ENCODE measurements at regions not wholly inside any gene's neighbourhood (a gene's known extent, or its start where the extent isn't known, plus 50 kb on each side); places are given as distances from the start of the nearest gene placed in this dataset.

DNA sequence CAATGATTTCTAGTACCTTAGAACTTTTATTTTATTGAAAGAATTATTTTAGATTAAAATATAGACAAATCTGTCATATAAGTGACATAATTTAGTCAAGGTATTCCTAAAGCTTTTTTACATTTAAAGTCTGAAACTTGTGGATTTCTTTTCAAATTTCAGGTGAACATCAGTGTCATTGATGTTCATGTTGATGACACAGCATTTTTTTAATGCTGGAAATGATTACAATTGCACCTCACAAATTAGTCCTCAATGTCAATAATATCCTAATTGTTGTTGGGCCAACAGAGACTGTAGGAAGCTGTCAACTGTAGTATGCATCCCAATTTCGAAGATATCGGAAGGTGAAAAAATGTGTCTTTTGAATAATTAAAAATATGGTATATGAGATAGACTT is 214.4 kb upstream of the ARL4C start:
- Histone ChIP-seq H3K4me1 (no peaks in the 10 kb centered on the region), H3K27ac (no peak overlapping the region), H3K9me3 (no peaks in the 10 kb centered on the region), H3K27me3 (no peaks in the 10 kb centered on the region), H3K4me3 (no peak overlapping the region), H3K36me3 (no peaks in the 10 kb centered on the region)
- TF ChIP-seq, protein P1, sequence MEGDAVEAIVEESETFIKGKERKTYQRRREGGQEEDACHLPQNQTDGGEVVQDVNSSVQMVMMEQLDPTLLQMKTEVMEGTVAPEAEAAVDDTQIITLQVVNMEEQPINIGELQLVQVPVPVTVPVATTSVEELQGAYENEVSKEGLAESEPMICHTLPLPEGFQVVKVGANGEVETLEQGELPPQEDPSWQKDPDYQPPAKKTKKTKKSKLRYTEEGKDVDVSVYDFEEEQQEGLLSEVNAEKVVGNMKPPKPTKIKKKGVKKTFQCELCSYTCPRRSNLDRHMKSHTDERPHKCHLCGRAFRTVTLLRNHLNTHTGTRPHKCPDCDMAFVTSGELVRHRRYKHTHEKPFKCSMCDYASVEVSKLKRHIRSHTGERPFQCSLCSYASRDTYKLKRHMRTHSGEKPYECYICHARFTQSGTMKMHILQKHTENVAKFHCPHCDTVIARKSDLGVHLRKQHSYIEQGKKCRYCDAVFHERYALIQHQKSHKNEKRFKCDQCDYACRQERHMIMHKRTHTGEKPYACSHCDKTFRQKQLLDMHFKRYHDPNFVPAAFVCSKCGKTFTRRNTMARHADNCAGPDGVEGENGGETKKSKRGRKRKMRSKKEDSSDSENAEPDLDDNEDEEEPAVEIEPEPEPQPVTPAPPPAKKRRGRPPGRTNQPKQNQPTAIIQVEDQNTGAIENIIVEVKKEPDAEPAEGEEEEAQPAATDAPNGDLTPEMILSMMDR (IDR thresholded peaks at IDR 0.05), result no peak
- 92% methylated on average over 2 of the region's 2 CpGs for WGBS, 2 donors
- intact Hi-C loops (cut with DNase I), result no loop called here
- DNase-seq (no peak), ATAC-seq (no peak), FAIRE-seq (no peak)

DNA sequence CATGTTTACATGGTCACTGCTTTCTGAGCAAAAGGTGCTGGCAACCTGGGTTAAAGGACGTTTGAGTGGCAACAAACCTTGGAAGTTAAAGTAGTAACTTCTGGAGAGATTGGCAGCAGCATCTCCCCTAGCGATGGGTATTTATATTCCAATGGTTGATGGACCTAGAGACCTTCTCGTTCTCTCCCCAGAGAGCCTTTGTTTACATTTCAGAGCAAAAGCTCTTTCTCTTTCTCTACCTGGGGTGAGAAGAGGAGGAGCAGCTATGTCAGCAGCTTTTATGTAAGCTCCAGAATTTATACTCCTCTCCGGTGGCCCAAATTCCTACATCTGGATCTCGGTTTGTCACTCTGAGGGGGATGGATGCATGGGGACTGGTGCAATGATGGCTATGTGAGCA is 213.7 kb upstream of the ARL4C start:
- H3K9me3 ChIP-seq, result no peaks in the 10 kb centered on the region
- no peak for DNase-seq
- no peaks in the 10 kb centered on the region for H3K36me3 ChIP-seq
- 66 to 67% methylated on average over 5 of the region's 5 CpGs for WGBS, 2 donors
- TF ChIP-seq, protein P1 (IDR thresholded peaks at IDR 0.05), result no peak
- FAIRE-seq, result no peak
- H3K27me3 ChIP-seq, result no peaks in the 10 kb centered on the region
- no peaks in the 10 kb centered on the region for H3K4me1 ChIP-seq
- H3K4me3 ChIP-seq, result no peak overlapping the region
- ATAC-seq, result no peak
- intact Hi-C loops (cut with DNase I), result no loop called here
- H3K27ac ChIP-seq, result no peak overlapping the region

DNA sequence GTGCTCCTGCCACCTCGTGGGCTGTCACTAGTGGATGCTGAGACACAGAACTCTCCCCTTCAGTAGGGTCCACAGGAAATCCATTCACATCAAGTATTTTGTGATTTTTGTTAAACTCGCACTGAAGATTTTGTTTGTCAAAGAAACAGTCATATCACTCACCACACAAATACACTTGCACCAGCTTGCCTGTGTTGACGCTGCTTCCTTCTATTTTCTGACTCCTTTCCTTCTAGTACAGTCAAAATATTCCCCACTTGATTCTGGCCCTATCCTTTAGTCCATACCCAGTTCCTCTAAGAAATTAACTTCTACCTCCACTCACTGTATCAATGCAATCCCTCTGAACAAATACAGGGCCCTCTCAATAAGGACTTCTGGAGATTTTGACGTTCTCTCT is 213.2 kb upstream of the ARL4C start:
- no peaks in the 10 kb centered on the region for H3K9me3 ChIP-seq
- FAIRE-seq, result no peak
- no peak overlapping the region for H3K4me3 ChIP-seq
- intact Hi-C loops (cut with DNase I), result no loop called here
- TF ChIP-seq, protein P1 (IDR thresholded peaks at IDR 0.05), result no peak
- no peaks in the 10 kb centered on the region for H3K4me1 ChIP-seq
- no peak for DNase-seq
- no peak for ATAC-seq
- WGBS, 2 donors, result 65 to 75% methylated on average over 4 of the region's 4 CpGs
- H3K27ac ChIP-seq, result no peak overlapping the region
- H3K27me3 ChIP-seq, result no peaks in the 10 kb centered on the region
- no peaks in the 10 kb centered on the region for H3K36me3 ChIP-seq

DNA sequence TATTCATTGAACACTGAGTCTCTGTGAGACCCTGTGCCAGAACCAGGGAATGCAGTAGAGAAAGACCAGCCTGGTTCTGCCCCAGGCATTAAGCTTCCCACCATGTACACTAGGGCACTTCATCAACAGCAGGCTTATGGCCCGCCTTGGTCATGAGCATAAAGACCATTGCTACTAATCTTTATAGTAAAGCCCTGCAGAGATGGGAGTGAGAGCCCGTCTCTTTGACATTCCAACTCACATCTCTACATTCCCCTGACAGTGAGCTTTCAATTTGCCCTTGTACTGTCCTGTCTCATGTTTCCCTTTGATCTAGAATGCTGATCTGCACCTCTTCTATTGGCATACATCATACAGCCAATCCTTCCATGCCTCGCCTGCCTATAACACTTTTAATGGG is 211.8 kb upstream of the ARL4C start:
- ATAC-seq (no peak), FAIRE-seq (no peak), DNase-seq (no peak)
- intact Hi-C loops (cut with DNase I), result no loop called here
- Histone ChIP-seq H3K36me3 (no peaks in the 10 kb centered on the region), H3K9me3 (no peaks in the 10 kb centered on the region), H3K27ac (no peak overlapping the region), H3K27me3 (no peaks in the 10 kb centered on the region), H3K4me3 (no peak overlapping the region), H3K4me1 (no peaks in the 10 kb centered on the region)
- TF ChIP-seq, protein P1 (IDR thresholded peaks at IDR 0.05), result no peak
- 95 to 96% methylated on average over 3 of the region's 3 CpGs for WGBS, 2 donors

DNA sequence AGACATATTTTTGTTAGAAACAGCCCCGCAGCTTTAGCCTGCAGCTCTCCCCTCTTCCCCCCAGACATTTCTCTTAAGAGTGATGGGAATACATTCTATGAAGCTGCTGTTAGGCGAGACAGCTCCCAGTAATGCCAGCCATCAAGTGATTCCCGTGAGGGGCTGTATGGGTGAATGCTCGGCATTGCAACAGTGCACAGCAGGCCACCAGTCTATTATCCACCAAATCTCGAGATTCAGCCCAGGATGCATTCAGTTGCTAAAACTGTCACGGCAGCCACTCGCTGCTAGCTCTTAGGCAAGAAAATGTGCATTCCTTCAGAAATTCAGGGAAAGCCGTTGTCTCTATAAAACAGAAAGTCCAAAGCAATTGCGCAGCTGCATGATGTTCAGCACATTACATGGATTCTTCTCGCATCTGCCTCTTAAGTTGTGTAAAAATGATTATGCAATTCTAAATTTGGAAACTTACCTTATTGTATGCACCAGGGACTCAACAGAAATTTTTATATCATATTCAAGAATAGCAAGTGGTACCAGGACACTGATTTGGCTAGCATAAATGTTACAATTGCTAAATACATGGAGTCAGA is 211.3 kb upstream of the ARL4C start:
- TF ChIP-seq, protein P1 (IDR thresholded peaks at IDR 0.05), result no peak
- no peak for ATAC-seq
- Histone ChIP-seq H3K9me3 (no peaks in the 10 kb centered on the region), H3K4me3 (no peak overlapping the region), H3K27me3 (no peaks in the 10 kb centered on the region), H3K4me1 (no peaks in the 10 kb centered on the region), H3K27ac (no peak overlapping the region), H3K36me3 (no peaks in the 10 kb centered on the region)
- no peak for FAIRE-seq
- 73 to 83% methylated on average over 10 of the region's 10 CpGs for WGBS, 2 donors
- no peak for DNase-seq
- intact Hi-C loops (cut with DNase I), result no loop called here

Measured in pancreas (tissue), 10 donors.